HFF-Myc (cell line): ENCODE measurements at regions not wholly inside any gene's neighbourhood (a gene's known extent, or its start where the extent isn't known, plus 50 kb on each side); places are given as distances from the start of the nearest gene placed in this dataset.

Source experiments
- DNase-seq: peaks from one replicate; pipeline ENCODE4 v3.0.0-alpha.2; 2011; ENCODE audit warnings: low read depth; ENCODE audit errors: extremely low read depth
- H3K4me3 ChIP-seq: replicated peaks from 2 replicates; pipeline ENCODE4 v1.5.1; 2011; ENCODE audit warnings: low read depth, mild to moderate bottlenecking, control low read depth, low read length
- TF ChIP-seq, protein P1 (sequence below): IDR thresholded peaks from 2 replicates; pipeline ENCODE4 v1.5.1; 2012; ENCODE audit warnings: mild to moderate bottlenecking, low read depth, low read length, control low read depth; ENCODE audit errors: missing control alignments

- DNase-seq: peak; percentile 100
- peak overlapping the region; percentile 62 for H3K4me3 ChIP-seq
- TF ChIP-seq, protein P1, sequence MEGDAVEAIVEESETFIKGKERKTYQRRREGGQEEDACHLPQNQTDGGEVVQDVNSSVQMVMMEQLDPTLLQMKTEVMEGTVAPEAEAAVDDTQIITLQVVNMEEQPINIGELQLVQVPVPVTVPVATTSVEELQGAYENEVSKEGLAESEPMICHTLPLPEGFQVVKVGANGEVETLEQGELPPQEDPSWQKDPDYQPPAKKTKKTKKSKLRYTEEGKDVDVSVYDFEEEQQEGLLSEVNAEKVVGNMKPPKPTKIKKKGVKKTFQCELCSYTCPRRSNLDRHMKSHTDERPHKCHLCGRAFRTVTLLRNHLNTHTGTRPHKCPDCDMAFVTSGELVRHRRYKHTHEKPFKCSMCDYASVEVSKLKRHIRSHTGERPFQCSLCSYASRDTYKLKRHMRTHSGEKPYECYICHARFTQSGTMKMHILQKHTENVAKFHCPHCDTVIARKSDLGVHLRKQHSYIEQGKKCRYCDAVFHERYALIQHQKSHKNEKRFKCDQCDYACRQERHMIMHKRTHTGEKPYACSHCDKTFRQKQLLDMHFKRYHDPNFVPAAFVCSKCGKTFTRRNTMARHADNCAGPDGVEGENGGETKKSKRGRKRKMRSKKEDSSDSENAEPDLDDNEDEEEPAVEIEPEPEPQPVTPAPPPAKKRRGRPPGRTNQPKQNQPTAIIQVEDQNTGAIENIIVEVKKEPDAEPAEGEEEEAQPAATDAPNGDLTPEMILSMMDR: no peak
Measured at GRCh38 chr6:27132532-27133280, 114.8 kb upstream of the PRSS16 start.

GRCh38 chr6:27133281-27134227, 113.9 kb upstream of the PRSS16 start:
- TF ChIP-seq, protein P1: no peak
- no peak for DNase-seq
- H3K4me3 ChIP-seq: peak overlapping the region; percentile 62

DNA sequence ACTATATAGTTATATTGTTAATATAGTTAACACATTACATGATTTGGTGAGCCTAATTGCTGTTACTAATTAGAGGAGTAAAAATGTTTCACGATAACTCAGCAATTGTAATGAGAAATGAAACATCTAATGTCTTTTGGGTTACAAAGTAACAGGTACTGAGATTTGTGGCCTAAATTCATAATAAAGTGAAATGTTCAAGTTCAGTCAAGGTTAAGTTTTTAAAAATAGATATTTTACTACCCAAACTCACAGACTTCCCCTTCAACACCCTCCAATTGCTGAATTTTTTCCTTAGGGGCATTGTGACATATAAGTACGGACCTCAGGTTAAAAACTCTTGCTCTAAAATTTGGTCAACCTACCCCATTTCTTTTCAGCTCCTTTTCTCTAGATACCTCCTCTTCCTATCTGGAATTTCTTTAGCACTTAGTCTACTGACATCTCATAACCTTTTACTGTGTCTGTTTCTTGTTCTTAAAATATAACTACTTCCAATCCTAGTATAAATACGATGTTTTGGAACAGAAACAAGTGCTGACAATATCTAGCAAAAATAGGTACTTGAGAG, 112.3 kb upstream of the PRSS16 start:
- no peak overlapping the region for H3K4me3 ChIP-seq
- DNase-seq: no peak
- TF ChIP-seq, protein P1: no peak

DNA sequence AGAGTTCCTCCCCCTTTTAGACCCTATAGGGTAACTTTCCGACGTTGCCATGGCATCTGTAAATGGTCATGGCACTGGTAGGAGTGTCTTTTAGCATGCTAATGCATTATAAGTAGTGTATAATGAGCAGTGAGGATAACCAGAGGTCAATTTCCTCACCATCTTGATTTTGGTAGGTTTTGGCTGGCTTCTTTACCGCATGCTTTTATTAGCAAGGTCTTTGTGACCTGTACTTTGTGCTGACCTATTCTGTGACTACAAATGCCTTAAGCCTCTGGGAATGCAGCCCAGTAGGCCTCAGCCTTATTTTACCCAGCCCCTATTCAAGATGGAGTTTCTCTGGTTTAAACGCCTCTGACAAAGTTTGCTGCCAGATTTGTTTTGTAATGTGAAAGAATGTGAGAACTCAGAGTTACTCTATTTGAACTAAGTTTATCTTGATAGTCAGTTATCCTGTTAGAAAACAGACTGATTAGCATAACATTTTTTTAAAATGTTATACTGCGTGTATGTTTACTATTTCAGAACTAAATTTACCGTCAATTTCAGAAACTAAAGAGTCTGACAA, 111.3 kb upstream of the PRSS16 start:
- no peak overlapping the region for H3K4me3 ChIP-seq
- no peak for DNase-seq
- TF ChIP-seq, protein P1: no peak

- H3K4me3 ChIP-seq: no peak overlapping the region
- TF ChIP-seq, protein P1: no peak
- no peak for DNase-seq
Measured at GRCh38 chr6:27136978-27137814, 110.3 kb upstream of the PRSS16 start.

- no peak for DNase-seq
- no peak overlapping the region for H3K4me3 ChIP-seq
- TF ChIP-seq, protein P1: no peak
Measured at GRCh38 chr6:27138406-27138805, 109.1 kb upstream of the PRSS16 start.
